Epithelial cell of proximal tubule (primary cell): ENCODE measurements at regions not wholly inside any gene's neighbourhood (a gene's known extent, or its start where the extent isn't known, plus 50 kb on each side); places are given as distances from the start of the nearest gene placed in this dataset.
"Not testable (repeated sequence)": the region's sequence is repeated elsewhere in the genome, so short reads cannot be mapped to it uniquely, and the experiment has no call there.

Experiments used
- DNase-seq: peaks from one replicate; pipeline ENCODE4 v3.0.0-alpha.2; 2011; ENCODE audit warnings: low read depth
- H3K4me3 ChIP-seq: 2 replicates; pipeline ENCODE4 v1.5.1; 2011; ENCODE audit warnings: low read depth, mild to moderate bottlenecking, low read length
- CTCF ChIP-seq: conservative IDR thresholded peaks from 2 replicates; pipeline ENCODE4 v1.5.1; 2012; ENCODE audit warnings: low read depth, mild to moderate bottlenecking, low read length

GRCh38 chr2:390959-391358 is 103.1 kb upstream of the ALKAL2 start:
- DNase-seq = no peak
- no peak overlapping the region for H3K4me3 ChIP-seq
- no peak for TF ChIP-seq CTCF

DNA sequence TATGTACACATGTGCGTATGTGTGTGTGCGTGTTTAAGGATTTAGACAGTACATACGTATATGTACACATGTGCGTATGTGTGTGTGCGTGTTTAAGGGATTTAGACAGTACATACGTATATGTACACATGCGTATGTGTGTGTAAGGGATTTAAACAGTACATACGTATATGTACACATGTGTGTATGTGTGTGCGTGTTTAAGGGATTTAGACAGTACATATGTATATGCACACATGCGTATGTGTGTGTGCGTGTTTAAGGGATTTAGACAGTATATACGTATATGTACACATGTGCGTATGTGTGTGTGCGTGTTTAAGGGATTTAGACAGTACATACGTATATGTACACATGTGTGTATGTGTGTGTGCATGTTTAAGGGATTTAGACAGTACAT is 102.1 kb upstream of the ALKAL2 start:
- H3K4me3 ChIP-seq, DNase-seq: not testable (repeated sequence)

DNA sequence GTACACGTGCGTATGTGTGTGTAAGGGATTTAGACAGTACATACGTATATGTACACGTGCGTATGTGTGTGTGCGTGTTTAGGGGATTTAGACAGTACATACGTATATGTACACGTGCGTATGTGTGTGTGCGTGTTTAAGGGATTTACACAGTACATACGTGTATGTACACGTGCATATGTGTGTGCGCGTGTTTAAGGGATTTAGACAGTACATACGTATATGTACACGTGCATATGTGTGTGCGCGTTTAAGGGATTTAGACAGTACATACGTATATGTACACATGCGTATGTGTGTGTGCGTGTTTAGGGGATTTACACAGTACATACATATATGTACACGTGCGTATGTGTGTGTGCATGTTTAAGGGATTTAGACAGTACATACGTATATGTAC is 100.9 kb upstream of the ALKAL2 start:
- not testable (repeated sequence) for H3K4me3 ChIP-seq, DNase-seq

GRCh38 chr2:387980-388421 is 100.1 kb upstream of the ALKAL2 start:
- TF ChIP-seq CTCF = no peak
- H3K4me3 ChIP-seq = no peak overlapping the region
- no peak for DNase-seq

DNA sequence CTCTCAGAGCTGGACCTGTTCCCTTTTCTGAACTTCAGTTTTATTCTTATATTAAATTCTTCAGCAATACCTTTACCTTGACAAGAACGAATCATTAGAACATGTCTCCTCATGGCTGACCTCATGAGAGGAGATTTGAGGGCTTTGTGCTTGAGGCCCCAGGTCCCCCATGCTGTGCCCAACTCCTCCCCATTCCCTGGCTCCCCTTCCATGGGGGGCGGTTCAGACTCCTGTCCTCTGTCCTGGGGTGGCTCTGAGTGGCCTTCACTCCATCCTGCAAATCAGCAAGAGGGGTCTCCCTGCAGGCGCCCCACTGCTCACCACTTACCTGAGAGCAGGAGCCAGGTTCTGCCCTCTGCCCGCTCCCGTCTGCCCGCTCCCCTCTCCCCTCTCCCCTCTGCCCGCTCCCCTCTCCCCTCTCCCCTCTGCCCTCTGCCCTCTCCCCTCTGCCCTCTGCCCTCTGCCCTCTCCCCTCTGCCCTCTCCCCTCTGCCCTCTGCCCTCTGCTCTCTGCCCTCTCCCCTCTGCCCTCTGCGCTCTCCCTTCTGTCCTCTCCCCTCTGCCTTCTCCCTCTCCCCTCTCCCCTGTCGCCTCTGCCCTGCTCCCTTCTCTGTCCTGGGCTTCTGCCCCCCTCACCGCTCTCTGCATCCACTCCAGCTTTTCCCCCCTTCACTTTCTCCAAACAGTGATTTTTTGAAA is 98.7 kb upstream of the ALKAL2 start:
- no peak overlapping the region for H3K4me3 ChIP-seq

DNA sequence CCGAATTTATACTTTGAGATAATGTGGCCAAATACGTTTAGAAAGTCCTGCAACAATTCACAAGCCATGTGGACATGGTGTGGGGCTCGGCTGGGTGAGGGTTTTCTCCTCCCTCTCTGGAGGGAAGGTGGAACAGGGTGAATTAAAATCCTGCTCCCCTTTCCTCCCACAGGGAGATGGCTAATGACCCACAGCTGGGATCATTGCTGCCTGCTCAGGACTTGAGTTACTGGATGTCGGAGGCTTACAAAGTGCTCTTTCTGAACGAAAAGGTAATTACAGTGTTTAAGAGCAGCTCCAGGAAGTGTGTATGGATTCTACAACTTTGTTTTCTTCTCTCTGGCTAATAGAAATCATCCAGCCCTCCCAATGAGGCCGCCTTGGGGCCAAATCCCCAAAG is 97.9 kb upstream of the ALKAL2 start:
- DNase-seq = no peak
- no peak overlapping the region for H3K4me3 ChIP-seq
- no peak for TF ChIP-seq CTCF

More for the DNA sequence above, 98.7 kb upstream of the ALKAL2 start:
- no peak for DNase-seq
- TF ChIP-seq CTCF = no peak

DNA sequence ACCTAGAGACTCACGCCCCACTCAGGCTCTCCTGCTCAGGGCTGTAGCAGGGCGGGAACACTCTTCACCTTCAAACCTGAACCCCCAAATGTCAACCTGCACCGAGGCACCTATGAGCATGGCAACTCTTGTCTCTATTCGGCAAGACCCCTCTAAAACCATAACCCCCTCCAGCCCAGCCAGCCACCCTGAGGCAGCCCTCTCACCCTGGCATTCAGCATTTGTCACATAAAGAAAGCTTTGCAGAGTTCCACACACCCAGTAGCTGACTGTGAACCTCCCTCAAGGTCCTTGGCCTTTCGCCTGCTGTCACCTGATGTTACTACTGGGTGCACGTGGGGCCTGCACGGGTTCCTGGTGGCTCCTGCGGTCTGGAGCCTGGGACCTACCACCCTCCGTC is 97.2 kb upstream of the ALKAL2 start:
- no peak overlapping the region for H3K4me3 ChIP-seq
- no peak for DNase-seq
- no peak for TF ChIP-seq CTCF

- DNase-seq = no peak
- H3K4me3 ChIP-seq = no peak overlapping the region
- TF ChIP-seq CTCF = no peak
Measured at GRCh38 chr2:383888-384287, 96.0 kb upstream of the ALKAL2 start.
